IPS DF 4.7 (cell line): ENCODE measurements at regions not wholly inside any gene's neighbourhood (a gene's known extent, or its start where the extent isn't known, plus 50 kb on each side); places are given as distances from the start of the nearest gene placed in this dataset.

Source experiments
- DNase-seq: peaks from one replicate; pipeline ENCODE4 v3.0.0-alpha.2; 2013; ENCODE audit warnings: low spot score; ENCODE audit errors: extremely low read depth

DNA sequence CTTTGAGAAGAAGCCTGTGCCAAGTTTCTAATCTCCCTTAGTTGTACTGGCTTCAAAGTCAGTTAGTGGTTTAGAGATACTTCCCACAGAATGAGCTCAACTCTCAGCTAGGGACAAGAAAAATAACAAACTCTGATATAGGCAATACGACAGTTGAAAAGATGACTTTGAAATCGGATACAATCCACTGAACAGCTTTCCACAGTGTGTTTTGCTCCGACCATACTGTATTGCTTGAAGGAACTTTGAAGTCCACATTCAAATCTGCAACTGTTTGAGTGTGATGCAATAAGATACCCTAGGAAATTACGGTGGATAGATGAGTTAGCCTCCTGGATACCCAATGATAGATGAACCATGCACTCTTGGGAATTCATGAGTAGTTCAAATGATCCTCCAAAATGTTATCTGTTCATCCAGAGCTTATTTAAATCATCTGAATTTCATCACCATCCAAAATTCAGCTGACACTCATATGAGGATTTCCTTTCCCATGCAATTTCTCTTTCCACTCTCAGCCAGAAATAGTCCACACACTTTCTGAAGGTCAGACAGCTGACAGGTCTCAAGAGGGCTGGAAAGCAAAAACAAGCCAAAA is 443.8 kb downstream of the HAO1 start:
- no peak for DNase-seq

DNA sequence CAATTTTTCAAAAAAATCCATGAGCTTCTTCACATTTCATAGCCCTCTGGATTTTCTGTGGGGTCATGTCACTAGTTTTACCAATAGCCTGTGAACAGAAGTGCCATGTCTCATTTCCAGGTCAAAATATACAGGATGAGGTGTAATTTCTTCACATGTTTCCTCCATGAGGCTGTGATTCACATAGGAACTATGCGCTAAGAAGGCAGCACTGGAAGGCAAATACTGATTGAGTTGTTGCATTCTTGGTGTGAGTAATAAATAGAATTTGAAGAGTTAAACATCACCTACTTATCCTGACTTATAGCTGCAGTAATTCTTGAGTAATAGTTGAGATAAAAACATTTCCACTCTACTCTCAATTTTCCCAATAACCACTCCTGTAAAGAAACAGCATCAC is 442.3 kb downstream of the HAO1 start:
- DNase-seq, result no peak

DNA sequence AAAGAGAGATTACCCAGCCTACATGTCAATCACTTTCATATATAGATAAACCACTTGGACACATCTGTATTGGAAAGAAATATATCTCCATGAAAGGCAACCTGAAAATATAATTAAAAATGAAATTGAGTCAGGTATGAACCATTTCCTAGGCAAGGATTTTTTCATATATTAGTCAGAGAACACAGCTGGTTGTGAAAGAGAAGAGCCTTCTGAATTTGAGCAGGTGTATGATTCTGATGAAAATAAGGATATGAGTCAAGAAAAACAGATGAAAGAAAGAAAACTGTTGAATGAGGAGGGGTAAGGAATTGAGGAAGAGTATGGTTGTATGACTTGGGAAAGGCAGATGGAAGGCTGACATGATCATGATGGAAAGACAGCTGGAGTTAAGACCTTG is 441.1 kb downstream of the HAO1 start:
- DNase-seq, result no peak

DNA sequence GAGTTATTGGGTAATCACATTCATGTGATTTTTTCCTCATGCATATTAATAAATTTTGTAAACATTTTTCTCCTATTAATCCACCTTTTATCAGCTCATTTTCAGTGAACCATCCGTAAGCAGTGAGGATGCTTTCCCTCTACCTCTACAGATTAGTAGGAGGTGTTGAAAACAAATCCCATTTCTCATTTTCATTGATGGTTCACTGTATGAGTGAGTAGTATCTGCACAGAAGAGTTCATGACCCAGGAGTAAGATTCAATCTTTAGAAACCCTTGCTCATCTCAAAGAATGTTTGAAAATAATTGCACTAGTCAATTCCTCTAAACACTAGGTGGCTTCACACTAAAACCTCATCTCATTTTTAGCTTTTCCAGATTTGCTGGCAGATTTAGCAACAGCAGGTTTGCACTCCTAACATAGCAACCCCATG is 440.0 kb downstream of the HAO1 start:
- DNase-seq, result no peak

DNA sequence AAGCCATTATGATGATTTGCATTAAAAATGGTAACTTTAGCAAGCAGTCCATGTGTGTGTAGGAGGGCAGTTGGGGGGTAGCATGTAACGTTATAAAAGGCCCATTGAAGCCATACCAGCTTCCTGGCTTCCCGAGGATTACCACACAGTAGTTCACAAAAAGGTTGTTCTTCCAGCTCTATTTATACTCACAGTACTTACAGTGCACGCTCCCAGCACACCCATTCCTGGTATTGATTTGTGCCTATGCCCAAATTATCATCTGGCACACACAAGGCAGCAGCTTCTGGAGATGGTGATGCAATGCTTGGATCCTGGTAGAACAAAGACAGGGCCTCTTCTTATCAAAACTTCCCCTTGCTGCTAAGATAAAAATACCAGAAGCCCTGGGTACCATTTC is 436.8 kb downstream of the HAO1 start:
- no peak for DNase-seq

DNA sequence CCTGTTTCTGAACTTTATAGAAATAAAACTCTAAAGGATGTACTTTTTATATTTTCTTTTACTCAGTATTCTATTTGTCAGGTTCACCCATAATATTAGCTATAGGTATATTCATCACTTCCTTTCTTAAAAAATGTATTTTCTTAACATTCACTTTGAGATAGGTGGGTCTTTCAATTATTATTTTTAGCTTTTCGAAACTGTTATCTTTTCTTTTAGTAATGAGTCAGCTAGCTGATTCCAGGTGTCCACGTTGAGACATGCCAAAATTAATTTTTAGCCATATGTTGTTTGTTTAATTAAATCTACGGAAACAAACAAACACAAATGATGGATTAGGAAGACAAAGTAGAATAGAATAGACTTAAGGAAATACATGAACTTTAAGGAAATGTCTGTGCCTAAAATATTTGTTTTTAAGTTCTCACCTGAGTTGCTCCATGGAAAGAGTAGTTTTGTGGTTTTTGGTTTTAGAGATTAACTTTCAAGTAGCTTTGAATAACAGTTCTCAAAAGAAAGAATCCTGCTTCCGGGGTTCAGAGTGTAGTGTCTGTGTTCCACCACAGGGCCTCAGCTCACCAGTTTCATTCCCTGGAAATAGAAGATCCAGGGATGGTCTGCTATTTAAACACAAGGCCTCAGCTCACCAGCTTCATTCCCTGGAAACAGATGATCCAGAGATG is 435.0 kb downstream of the HAO1 start:
- no peak for DNase-seq

DNA sequence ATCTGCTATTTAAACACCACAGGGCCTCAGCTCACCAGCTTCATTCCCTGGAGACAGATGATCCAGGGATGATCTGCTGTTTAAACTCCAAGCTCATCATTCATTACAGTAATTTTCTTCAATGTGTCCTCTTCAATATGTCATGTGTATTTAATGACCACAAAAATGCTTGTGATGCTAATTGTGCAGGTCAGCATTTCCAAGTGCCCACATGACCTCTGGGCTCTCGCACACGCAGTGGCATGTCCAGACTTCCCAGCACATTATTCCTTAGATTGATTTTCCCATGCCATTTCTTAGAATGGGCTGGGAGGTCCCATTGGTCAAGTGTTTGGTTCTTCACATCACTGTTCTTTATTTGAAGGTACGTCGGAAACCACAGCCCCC is 434.4 kb downstream of the HAO1 start:
- no peak for DNase-seq

DNA sequence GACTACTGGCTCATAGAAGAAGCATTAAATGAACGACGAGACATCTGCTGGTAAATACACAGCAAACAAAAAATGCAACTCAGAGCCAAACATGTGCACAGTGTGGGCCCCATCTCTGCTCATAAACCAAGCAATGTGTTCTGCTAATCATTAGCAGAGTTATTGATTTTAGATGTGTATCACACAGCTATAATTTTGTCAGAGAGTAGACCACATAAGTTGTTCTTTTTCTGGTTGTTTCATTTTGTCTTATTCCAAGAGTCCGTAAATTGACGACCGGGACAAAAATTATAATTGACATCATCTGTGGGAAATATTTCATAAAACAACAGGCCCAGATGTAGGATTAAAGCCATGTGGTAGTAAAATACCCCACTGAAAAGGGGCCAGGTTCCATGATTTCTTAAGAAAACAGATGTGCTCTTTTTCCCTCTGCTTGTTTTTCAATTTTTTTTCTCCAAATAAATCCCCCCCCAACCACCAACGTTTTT is 423.6 kb downstream of the HAO1 start:
- DNase-seq, result no peak

DNA sequence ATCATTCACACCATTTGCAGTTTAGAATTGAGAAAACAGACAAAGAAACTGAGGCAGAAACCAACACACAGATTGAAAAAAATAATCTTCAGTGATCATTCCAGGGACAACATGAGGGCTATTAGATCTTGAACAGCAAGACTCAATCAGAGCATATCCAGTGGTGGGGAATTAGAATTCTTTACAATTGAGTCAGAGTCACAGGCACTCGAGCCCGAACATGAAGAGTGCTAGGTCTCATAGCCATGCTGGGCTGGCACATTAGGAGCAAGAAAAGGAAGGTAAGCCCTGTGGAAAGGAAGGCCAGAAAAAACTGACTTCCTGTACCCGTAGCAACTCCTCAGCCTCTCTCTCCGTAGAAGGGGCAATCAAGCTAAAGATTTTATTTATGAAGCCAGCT is 419.9 kb downstream of the HAO1 start:
- DNase-seq, result no peak

DNA sequence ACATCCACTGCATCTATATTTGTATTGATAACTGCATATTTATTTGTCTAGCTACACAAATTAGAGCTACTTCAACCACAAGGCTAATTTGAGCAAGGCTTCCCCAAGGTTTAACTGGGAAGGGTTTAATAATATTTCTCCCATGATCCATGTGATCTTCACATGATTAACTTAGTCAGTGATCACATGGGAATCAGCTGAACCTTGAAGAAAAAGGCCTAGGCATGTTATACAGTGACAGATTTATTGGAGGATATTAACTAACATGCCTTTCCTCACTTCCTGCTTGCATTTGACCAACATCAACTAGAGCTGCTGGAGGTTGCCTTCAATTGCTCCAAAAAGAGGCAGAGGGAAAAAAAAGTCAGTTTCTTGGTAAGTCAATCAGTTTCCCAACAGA is 417.0 kb downstream of the HAO1 start:
- no peak for DNase-seq

DNA sequence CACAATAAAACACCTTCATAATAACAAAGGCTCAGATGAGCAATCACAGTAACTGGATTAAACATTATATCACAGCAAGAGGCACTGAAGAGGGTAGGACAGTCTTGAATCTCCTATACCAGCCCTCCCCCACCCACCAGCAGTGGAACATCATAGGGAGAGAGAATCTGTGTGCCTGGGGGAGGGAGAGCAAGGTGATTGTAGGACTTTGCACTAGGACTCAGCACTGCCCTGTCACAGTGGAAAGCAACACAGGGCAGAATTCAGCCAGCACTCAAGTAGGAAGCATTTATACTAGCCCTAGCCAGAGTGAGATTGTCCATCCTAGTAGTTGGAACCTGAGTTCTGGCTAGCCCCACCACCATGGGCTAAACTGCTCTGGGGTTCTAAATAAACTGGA is 400.2 kb downstream of the HAO1 start:
- DNase-seq, result no peak

DNA sequence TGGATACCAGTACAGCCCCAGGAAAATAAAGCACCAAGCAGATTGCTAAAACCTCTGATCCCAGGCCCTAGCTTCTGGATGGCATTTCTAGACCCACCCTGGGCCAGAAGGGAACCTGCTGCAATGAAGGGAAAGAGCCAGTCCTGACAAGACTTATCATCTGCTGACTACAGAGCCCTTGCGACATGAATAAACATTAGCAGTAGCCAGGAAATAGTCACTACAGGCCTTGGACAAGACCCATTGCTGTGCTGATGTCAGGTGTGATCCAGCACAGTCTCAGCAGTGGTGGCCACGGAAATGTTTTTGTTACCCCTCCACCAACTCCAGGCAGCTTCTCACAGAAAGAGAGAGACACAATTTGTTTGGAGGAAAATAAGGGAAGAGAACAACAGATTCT is 399.3 kb downstream of the HAO1 start:
- no peak for DNase-seq

DNA sequence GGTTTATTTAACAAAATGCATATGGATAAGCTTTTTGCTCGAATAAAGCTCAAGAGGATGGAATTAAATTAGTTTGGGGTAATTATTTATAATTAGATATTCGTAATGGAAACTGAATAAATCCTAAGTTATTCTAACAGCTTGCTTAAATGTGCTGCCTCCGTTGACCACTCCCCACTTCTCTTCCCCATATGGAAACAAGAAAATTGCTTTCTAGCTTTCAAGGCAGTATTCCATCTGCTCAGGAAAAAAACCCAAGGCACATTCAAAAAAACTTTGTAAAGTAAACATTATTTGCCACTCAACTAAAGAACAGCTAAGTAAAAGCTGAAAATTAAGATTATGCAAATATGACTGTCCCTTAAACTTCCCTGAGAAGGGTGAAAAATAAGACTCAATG is 369.2 kb downstream of the HAO1 start:
- no peak for DNase-seq

DNA sequence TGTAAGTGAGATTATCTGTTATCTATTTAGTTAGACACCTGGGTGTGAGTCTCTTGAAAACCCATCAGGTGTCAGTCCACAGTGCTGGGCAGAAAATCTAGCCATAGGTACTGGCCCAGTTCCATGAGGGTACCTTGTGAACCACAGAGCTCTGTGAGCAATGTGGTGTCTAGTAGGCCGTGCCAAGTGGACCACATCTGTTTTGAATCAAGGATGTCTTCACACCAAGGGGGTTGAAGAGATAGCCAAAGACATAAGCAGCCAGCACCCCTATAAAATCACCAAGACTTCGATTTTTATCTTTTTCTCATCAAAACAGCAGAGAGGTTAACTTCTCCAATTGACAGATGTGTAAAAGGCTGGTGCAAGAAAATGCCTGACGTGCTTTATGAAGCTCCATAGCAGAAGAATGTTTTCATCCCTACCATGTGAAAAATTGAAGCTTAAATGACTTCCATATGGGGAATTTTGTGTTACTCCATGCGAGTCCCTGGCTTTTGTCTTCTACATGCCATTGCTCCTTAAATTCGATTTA is 368.7 kb downstream of the HAO1 start:
- DNase-seq, result no peak

DNA sequence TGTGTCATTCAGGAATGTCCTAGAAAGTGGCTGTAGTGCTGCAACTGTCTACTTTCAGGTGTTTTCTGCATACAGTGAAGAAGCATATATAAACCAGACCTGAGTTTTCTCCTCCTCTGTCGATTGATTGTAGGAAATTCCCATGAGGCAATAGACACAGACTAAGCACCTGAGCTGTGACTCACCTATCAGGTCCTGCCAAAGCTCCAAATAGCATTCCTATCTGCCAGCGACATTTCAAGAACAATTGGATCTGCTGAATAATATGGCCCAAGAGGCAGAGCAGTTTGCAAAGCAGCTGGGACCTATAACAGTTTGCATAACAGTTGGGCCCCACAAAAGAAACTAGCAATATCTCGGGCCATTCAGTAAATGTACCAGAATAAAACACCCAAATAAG is 360.4 kb downstream of the HAO1 start:
- DNase-seq, result no peak

DNA sequence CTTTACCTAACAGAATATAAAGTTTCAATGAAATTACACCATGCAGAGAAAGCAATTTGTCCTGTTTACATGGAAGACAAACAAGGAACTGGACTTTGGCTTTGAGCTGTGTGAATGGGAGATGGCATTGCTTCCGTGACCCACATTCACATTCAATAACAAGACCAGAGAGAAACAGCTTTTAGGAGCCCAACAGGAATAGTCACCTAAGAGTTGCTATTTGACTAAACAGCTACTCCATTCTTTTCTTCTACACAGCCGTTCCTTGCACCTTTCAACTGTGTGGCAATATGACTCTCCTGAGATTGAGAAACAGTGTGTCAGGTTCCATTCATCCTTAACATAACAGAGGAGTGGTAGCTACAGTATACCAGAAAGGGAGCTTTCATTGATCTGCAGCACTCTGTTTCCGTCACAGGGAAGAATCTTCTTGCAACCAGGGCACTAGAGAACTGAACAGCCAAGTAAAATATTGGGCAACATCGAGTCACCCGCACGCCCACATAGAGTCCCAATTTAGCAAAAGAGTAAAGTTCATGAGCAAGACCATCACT is 355.1 kb downstream of the HAO1 start:
- no peak for DNase-seq

DNA sequence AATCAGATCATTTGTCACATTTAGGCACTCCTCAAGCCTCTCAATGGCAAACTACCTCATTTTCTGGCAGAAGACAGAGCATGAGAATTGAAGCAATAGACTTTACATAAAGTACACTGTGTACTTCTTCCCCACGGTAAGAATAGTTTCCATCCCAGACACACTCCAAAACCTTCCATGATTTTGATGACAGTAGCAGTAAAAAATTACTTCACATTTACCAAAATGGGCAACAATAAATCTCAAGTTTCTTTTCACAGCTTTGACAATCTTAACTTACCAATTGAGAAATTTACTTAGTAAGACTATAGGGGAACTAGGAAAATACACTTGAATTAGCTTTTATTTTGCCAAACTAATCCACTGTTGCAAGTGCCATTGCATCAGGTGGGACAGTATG is 353.8 kb downstream of the HAO1 start:
- no peak for DNase-seq

DNA sequence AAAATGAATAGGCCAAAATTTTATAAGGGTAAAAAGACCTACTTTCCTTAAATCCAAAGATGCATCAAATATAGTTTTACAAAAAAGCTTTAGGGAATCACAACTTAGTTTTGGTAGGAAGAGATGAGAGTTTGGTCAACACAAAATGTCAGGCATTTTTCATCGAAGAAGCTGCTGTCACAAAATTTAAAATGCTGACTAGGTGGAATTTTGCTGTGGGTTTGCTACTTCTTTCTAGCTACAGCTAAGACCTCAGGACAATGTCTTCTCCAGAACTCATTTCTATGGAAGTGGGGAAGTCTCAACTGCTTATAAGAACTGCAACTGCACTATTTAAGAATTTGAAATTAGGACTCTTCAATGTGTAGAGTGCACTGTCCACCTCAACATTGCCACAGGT is 351.1 kb downstream of the HAO1 start:
- DNase-seq, result no peak

DNA sequence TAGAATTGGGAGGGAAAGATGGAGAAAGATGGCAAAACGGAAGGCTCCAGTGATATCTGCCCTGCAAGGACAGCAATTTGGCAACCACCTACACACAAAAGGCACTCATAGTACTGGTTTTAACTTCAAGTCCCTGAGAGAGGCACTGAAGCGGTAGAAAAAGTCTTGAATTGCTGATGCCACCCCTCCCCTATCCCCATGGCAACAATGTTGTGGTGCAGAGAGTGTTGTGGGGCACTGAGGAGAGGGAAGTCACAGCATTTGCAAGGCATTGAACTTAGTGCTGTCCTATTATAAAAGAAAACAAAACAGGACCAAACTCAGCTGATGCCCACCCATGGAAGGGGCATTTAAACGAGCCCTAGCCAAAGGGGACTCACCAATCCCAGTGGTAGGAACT is 343.7 kb downstream of the HAO1 start:
- DNase-seq, result no peak

DNA sequence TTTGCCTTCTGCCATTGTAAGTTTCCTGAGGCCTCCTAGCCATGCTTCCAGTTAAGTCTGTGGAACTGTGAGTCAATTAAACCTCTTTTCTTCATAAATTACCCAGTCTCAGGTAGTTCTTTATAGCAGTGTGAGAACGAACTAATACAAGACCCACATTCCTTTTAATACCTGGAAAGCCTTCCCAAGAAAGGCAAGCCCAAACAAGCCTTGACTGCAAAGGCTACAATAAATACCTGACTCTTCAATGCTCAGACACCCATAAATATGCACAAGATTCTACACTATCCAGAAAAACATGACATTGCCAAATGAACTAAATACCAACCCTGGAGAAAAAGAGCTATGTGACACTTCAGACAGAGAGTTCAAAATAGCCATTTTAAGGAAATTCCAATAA is 338.8 kb downstream of the HAO1 start:
- DNase-seq, result no peak

DNA sequence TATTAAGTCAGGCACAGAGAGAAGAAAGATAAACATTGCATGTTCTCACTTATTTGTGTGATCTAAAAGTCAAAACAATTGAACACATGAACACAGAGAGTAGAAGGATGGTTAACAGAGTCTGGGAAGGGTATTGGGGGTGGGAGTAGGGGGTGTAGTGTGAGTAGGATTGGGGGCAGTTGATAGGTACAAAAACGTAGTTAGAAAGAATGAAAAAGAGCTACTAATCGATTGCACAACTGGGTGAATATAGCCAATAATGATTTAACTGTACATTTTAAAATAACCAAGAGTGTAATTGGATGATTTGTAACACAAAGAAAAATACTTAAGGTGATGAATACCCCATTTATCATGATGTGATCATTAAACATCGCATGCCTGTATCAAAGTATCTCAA is 333.3 kb downstream of the HAO1 start:
- DNase-seq, result no peak

DNA sequence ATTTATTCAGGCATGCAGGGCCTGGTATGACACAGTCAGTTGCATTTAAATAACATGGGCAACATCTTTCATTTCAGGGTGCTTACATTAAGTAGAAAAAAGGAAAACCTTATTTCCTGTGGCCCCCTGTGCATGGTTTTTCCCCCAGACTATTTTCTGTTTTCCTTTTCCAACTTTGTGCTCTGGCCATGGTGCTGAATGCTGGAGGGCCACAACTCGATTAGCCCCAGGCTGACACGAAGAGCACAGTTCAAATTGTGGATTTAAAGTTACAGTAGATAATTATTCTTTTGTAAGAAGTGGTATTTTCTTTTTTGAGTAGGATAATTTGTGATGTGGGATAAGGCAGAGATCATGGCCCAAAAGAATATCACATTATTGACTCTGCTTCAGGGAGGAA is 332.0 kb downstream of the HAO1 start:
- no peak for DNase-seq

DNA sequence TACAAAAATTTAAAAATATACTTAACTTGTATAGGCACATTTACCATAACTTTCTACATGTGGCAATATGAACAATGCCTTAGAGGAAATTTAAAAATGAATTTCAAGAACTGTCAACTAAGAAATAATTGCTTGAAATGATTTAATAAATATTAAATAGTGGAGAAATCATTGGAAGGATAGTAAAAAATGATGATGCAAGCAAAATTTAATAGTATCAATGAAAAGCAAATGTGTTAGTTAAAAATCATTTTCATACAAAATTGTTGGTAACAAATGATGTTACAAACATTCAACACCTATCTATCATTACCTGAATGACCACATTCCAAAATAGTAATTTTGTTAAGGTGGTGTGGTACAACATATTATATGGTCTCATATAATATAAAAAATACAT is 331.0 kb downstream of the HAO1 start:
- no peak for DNase-seq
